Medulla oblongata (tissue), 1 donor: ENCODE measurements at regions not wholly inside any gene's neighbourhood (a gene's known extent, or its start where the extent isn't known, plus 50 kb on each side); places are given as distances from the start of the nearest gene placed in this dataset.
A peak's percentile ranks its signal among the peaks of the same experiment; 100 is the strongest.
"Not testable (repeated sequence)": the region's sequence is repeated elsewhere in the genome, so short reads cannot be mapped to it uniquely, and the experiment has no call there.

Source experiments
- DNase-seq: peaks from one replicate; pipeline ENCODE4 v3.0.0-alpha.2; 2015; ENCODE audit errors: extremely low spot score

- DNase-seq, result no peak
These were observed 104.5 kb downstream of the ZMAT3 start for GRCh38 chr3:178967177-178967532.

DNA sequence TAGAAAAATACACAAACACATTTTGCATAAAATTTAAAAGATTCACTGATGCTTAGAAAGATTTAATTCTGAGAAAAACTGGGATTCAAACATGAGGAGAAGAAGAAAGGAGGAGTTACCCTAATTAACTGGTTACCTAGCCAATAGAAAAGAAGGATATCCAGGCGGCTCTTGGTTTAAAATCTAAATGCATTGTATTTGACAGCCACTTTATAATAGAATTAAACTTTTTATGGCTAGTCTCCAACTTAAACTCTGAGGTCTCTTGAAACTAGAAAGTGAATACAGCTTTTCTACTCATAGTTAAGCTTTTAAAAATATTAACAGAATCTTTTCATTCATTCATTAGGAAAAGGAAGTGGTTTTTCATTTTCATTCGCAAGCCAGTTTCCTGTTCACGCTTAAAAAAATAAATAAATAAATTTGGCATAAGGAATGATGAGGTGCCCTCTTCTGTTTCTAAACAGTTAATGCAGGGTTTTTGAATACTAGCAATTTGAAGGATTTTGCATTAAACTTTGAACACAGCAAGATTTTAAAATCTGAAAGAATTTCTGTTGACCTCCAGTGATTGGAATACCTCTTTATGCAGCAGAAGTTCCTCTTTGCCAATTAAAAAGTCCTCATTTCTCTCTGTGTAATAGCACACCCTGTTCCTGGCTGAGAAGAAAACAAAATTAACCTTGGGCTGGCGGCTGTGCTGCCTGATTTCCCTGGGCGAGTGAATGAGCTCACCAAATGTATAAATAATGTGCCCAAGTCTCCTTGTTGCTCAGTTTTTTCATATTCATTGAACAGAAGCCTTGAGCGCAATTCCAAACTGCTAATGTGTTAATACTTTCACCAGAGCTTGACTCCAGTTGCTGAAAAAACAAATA lies 105.1 kb downstream of the ZMAT3 start:
- peak; percentile 49 for DNase-seq

GRCh38 chr3:178964551-178964950 lies 107.1 kb downstream of the ZMAT3 start:
- no peak for DNase-seq

DNA sequence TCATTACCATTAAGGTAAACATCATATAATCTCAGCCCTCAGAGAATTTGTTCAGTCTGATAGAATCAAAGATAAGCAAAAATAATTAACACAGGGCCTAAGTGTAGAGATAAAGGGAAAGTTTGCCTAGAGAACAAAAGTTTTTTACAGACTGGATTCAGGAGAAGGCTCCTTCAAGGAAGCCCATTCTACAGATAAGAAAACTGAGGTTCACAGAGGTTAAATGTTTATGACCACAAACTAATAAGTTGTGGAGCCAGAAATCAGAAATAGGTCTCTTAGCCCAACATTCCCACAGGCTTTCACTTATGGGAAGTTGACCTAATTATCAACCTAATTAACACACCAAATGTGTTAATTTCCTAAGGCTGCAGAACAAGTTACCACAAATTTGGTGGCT lies 110.7 kb downstream of the ZMAT3 start:
- no peak for DNase-seq

- DNase-seq, result no peak
These were observed 111.4 kb downstream of the ZMAT3 start for GRCh38 chr3:178960181-178960580.

DNA sequence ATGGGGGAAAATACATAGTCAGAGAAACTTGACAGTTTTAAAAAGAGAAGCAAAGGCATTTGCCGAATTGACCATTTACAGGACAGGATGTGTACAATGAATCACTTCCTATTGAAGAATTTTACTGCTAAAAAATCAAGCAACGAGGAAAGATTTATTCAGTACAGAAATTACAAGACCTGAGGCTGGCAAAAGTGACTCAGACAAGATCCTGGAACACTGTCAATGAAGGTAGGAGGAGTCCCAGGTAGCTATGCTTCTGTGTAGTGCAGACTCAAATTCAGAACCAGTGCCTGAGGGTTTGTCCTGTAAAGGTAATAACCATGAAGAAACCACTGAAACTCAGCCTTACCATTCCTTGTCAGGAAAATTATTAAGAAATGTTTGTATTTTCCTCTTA lies 120.9 kb downstream of the ZMAT3 start:
- DNase-seq, result no peak

DNA sequence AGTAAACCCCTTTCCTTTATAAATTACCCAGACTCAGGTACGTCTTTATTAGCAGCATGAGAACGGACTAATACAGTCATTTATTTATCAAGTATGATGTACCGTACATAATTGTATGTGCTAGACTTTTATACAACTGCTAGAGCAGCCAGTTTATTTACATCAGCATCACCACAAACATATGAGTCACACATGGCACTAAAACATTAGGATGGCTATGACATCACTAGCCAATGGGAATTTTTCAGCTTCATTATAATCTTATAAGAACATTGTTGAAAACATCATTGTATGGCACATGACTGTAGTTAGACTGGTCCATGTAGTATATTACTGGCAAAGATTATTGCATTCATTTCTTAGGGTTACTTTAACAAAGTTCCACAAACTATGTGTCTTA lies 121.7 kb downstream of the ZMAT3 start:
- no peak for DNase-seq

- no peak for DNase-seq
These were observed 123.1 kb downstream of the ZMAT3 start for GRCh38 chr3:178948546-178948945.

DNA sequence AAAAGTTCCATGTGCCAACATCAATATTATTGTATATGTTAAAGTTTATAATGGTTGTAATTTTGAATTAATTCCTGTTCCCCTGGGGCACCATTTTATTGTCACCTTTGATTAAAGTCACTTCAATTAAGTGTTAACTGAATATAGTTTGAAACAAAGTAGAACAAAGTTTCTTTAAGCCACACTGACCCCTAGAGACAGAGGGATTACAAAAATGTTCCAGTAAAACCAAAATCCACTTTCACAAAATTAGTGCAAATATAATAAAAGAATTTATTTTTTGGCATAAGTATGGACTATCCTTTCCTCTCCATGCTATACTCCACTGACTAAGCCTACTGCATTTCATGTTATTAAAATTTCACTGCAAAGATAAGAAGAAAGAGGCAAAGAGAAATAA lies 123.9 kb downstream of the ZMAT3 start:
- DNase-seq, result no peak

GRCh38 chr3:178942261-178942660 lies 129.3 kb downstream of the ZMAT3 start:
- DNase-seq, result not testable (repeated sequence)

GRCh38 chr3:178930116-178930515 lies 141.5 kb downstream of the ZMAT3 start:
- DNase-seq, result no peak

GRCh38 chr3:178916223-178916622 lies 155.4 kb downstream of the ZMAT3 start:
- DNase-seq, result no peak

DNA sequence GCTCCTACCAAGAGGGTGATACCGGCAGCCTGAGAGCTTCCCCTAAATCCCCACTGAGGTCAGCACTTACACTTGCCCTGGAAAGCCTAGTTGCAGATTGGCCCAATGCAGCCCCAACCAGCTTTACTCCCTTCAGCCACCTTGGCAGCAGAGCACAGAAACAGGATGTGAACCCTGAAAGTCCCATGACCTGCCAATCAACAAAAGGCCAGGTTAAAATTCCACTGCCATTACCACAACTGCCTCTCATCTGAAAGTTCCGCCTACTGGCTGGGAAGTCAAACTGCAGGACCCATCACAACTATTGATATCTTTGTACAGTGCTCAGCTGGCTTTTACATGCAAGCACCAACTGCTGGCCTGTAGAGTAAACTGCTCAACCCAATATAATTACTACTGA lies 156.2 kb downstream of the ZMAT3 start:
- DNase-seq, result no peak

DNA sequence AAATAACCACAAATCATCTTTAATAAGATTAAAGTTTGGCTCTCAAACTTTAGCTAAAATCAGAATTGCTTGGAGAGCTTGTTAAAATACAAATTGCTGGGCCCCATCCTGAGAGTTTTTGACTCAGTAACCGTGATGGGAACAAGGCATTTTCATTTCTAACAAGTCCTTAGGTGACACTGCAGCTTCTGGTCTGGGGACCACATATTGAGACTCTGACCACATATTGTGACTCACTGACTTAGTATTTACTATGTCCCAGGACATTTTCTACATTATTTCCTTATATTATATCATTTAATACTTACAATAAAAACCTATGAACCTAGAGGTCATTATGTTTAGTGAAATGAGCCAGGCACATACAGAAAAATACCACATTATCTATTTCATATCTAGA lies 164.5 kb downstream of the ZMAT3 start:
- DNase-seq, result no peak

DNA sequence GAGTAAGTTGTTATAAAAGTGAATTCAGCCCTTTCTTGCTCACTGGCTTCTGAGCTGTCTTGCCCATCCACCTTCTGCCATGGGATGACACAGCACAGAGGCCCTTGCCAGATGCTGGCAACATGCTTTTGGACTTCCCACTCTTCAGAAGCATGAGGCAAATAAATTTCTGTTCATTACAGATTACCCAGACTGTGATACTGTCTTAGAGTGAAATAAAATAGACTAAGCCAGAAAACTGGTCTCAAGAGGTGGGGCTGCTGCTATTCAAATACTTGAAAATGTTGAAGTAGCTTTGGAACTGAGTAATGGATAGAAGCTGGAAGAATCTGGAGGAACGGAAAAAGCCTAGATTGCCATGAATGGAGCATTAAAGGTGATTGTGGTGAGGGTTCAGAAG lies 170.4 kb downstream of the ZMAT3 start:
- DNase-seq, result no peak

DNA sequence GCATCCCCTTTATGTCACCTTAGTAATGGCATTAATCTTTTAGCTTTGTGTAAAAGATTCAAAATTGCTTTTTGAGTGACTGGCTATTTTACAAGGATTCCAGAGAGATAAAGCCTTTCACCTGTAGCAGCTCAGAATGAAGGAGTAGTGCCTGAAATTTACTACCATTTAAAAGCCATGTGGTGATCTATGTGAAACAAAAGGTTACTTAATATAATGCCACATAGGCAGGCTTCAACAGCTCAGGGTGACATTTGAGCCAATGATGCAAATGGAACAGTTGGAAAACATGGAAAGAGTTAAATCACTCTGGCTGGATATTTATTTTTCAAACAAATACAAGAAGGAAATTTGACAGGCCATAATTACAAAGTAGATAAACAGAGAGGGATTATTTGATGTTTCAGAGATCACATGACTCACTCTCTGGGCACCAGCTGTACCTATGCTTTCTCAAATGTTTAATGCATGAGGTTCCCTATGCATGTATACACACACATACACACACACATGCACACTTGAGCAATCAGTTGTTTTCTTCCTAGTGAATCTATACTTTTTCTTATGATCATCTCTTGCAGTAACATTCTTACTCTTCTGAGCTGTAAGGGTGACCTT lies 171.5 kb downstream of the ZMAT3 start:
- DNase-seq, result no peak

- DNase-seq, result no peak
These were observed 176.3 kb downstream of the ZMAT3 start for GRCh38 chr3:178895178-178895789.
